A673 (cell line): ENCODE measurements at regions not wholly inside any gene's neighbourhood (a gene's known extent, or its start where the extent isn't known, plus 50 kb on each side); places are given as distances from the start of the nearest gene placed in this dataset.

ENCODE experiments used
- EZH2 ChIP-seq: fragments of 200-600 bp; sonication (generic); IDR thresholded peaks from 2 replicates; pipeline ENCODE4 v1.6.1; 2017; ENCODE audit warnings: borderline replicate concordance, low read depth, mild to moderate bottlenecking, mixed read lengths, antibody characterized with exemption, low read length; ENCODE audit not compliant: poor library complexity, severe bottlenecking
- TF ChIP-seq, protein P1 (sequence below): fragments of 300-800, 200-600 bp; sonication (generic); conservative IDR thresholded peaks from 2 replicates; pipeline ENCODE4 v1.5.1; 2017; ENCODE audit warnings: low read depth, mild to moderate bottlenecking, antibody characterized with exemption, low read length, moderate library complexity, mixed read lengths

DNA sequence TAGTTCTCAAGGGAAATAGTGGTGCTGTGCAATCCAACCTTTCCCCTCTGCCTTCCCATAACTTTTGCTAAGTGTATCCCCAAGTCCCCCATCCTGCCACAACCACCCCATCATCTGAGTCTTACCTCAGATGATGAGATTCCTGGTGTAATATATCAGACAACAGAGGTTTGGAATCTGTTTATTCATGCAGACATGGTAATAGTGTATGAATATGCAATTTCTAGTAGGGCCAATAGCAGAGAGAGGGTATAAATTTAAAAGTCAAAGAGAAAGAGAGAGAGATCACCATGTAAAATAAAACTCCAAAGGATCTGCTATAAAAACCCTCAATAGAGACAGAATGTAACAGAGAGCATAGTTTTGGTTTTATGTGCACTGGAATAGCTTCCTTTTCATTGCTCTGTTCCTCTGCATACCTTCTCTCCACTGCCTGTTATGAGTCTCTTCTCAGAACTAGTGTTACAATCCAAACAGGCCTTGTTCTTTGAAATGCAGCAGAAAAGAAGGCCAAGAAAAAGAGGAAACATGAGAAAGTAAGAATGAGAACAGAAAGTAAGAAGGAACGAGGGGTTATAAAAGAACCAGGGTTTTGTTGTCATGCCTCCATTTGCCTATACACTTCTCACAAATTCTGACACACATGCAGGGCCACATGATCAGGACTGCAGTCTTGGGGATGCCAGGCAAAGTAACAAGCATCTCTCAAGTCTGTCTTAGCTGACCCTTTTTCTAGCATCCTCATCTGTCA, 278.0 kb downstream of the CETN3 start:
- TF ChIP-seq, protein P1, sequence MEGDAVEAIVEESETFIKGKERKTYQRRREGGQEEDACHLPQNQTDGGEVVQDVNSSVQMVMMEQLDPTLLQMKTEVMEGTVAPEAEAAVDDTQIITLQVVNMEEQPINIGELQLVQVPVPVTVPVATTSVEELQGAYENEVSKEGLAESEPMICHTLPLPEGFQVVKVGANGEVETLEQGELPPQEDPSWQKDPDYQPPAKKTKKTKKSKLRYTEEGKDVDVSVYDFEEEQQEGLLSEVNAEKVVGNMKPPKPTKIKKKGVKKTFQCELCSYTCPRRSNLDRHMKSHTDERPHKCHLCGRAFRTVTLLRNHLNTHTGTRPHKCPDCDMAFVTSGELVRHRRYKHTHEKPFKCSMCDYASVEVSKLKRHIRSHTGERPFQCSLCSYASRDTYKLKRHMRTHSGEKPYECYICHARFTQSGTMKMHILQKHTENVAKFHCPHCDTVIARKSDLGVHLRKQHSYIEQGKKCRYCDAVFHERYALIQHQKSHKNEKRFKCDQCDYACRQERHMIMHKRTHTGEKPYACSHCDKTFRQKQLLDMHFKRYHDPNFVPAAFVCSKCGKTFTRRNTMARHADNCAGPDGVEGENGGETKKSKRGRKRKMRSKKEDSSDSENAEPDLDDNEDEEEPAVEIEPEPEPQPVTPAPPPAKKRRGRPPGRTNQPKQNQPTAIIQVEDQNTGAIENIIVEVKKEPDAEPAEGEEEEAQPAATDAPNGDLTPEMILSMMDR = no peak
- no peak for TF ChIP-seq EZH2
